MM.1S (cell line): ENCODE measurements at regions not wholly inside any gene's neighbourhood (a gene's known extent, or its start where the extent isn't known, plus 50 kb on each side); places are given as distances from the start of the nearest gene placed in this dataset.

Source experiments
- CTCF ChIP-seq: fragments of 300-600 bp; sonication (generic); IDR thresholded peaks from 2 replicates; pipeline ENCODE4 v1.5.1; 2016; ENCODE audit warnings: antibody characterized with exemption, low read length, mixed read lengths
- EZH2phosphoT487 ChIP-seq: fragments of 300-600 bp; sonication (generic); IDR thresholded peaks from 2 replicates; pipeline ENCODE4 v1.6.1; 2018; ENCODE audit warnings: antibody characterized with exemption, low read length

GRCh38 chr6:120262354-120262753, 912.8 kb upstream of the MAN1A1 start:
- TF ChIP-seq CTCF (no peak), EZH2phosphoT487 (no peak)
